H1 (cell line): ENCODE measurements at regions not wholly inside any gene's neighbourhood (a gene's known extent, or its start where the extent isn't known, plus 50 kb on each side); places are given as distances from the start of the nearest gene placed in this dataset.

Source experiments
- CTCF ChIA-PET: fragments of 300-600 bp; sonication (Branson Sonifier 250); formaldehyde crosslinking; loops from one replicate; lab custom pipeline; 2021; ENCODE audit not compliant: partially characterized antibody; lab: Charles Lee
- POLR2A ChIA-PET: fragments of 300-600 bp; sonication (Branson Sonifier 250); formaldehyde crosslinking; loops from one replicate; lab custom pipeline; 2021; ENCODE audit warnings: inconsistent platforms; ENCODE audit not compliant: partially characterized antibody; lab: Charles Lee
- DNase-seq, 2 experiments: peaks; one replicate each; pipeline versions ENCODE4 v3.0.0 to v3.0.0-alpha.2; 2010 to 2022; ENCODE audit warnings: low spot score in 2 of 2, low read depth in 1 of 2, mixed read lengths in 1 of 2
- FAIRE-seq: peaks from 2 replicates; lab custom pipeline; 2011; peaks lifted over from hg19 to GRCh38; lab: Jason Lieb, UNC
- H2AFZ ChIP-seq: 2 replicates; pipeline ENCODE4 v1.8.1; 2012; ENCODE audit warnings: low read length, inconsistent platforms
- H2AK5ac ChIP-seq: 2 replicates; pipeline ENCODE4 v1.6.1; 2013; ENCODE audit warnings: low read depth, low read length
- H2BK120ac ChIP-seq: replicated peaks from 2 replicates; pipeline ENCODE3; 2013; ENCODE audit warnings: low read depth, low read length, inconsistent platforms
- H2BK12ac ChIP-seq: 2 replicates; pipeline ENCODE4 v1.6.1; 2013; ENCODE audit warnings: low read depth, low read length
- H2BK15ac ChIP-seq: 2 replicates; pipeline ENCODE4 v1.6.1; 2013; ENCODE audit warnings: low read length
- H2BK20ac ChIP-seq: 2 replicates; pipeline ENCODE4 v1.6.1; 2013; ENCODE audit warnings: low read length
- H2BK5ac ChIP-seq: 2 replicates; pipeline ENCODE4 v1.6.1; 2013; ENCODE audit warnings: low read depth, low read length
- H3K14ac ChIP-seq: 2 replicates; pipeline ENCODE4 v1.6.1; 2013; ENCODE audit warnings: inconsistent platforms; ENCODE audit not compliant: insufficient read length
- H3K18ac ChIP-seq: 2 replicates; pipeline ENCODE4 v1.6.1; 2013; ENCODE audit warnings: low read length; ENCODE audit errors: extremely low read depth
- H3K23ac ChIP-seq: 2 replicates; pipeline ENCODE4 v1.6.1; 2013; ENCODE audit warnings: inconsistent platforms; ENCODE audit not compliant: insufficient read length
- H3K23me2 ChIP-seq: 2 replicates; pipeline ENCODE4 v1.6.1; 2013; ENCODE audit warnings: low read depth, low read length
- H3K27ac ChIP-seq: 2 replicates; pipeline ENCODE4 v1.6.1; 2011; ENCODE audit warnings: low read depth, low read length, inconsistent platforms
- H3K27me3 ChIP-seq, 4 experiments: replicated peaks in 1 of 4; 1 replicate in 1 of 4; 2 replicates in 3 of 4; pipeline versions ENCODE4 v1.6.1 to v1.8.1; 2011 to 2013; ENCODE audit warnings: low read length in 3 of 4, mild to moderate bottlenecking in 3 of 4, inconsistent platforms in 2 of 4, mixed read lengths in 2 of 4, moderate library complexity in 1 of 4; ENCODE audit not compliant: control insufficient read depth in 3 of 4, insufficient read depth in 3 of 4; ENCODE audit errors: extremely low read depth in 1 of 4
- H3K36me3 ChIP-seq, 4 experiments: 2 replicates each; pipeline versions ENCODE4 v1.6.1 to v1.8.1; 2011 to 2013; ENCODE audit warnings: mild to moderate bottlenecking in 4 of 4, low read length in 3 of 4, moderate library complexity in 2 of 4, control low read depth in 1 of 4, inconsistent platforms in 1 of 4; ENCODE audit not compliant: insufficient read depth in 4 of 4, control insufficient read depth in 2 of 4
- H3K4ac ChIP-seq: replicated peaks from 2 replicates; pipeline ENCODE3; 2013; ENCODE audit warnings: low read length, low read depth, mixed read lengths, inconsistent platforms; ENCODE audit not compliant: insufficient read length
- H3K4me1 ChIP-seq, 4 experiments: replicated peaks in 1 of 4; 1 replicate in 1 of 4; 2 replicates in 3 of 4; pipeline versions ENCODE4 v1.6.1 to v1.8.1; 2011 to 2013; ENCODE audit warnings: low read length in 3 of 4, inconsistent platforms in 2 of 4, mixed read lengths in 1 of 4; ENCODE audit not compliant: insufficient read depth in 4 of 4, control insufficient read depth in 3 of 4
- H3K4me2 ChIP-seq, 2 experiments: 2 replicates each; pipeline versions ENCODE4 v1.6.1 to v1.8.1; 2011 to 2013; ENCODE audit warnings: low read depth in 2 of 2, low read length in 2 of 2, control low read depth in 1 of 2, inconsistent platforms in 1 of 2, mild to moderate bottlenecking in 1 of 2; ENCODE audit not compliant: insufficient read depth in 1 of 2
- H3K4me3 ChIP-seq, 4 experiments: fragments of 200-600, 300-600 bp in 1 of 4; sonication (generic), shearing (Covaris generic), sonication (Bioruptor Twin) in 1 of 4; 2 replicates each; pipeline versions ENCODE4 v1.5.1 to v1.8.1; 2011 to 2016; ENCODE audit warnings: low read length in 4 of 4, low read depth in 3 of 4, control low read depth in 2 of 4, inconsistent platforms in 2 of 4, mild to moderate bottlenecking in 2 of 4, mixed read lengths in 1 of 4, moderate library complexity in 1 of 4; ENCODE audit not compliant: insufficient read depth in 2 of 4; ENCODE audit errors: extremely low read depth in 1 of 4
- H3K56ac ChIP-seq: replicated peaks from 2 replicates; pipeline ENCODE3; 2013; ENCODE audit warnings: low read depth, mild to moderate bottlenecking, mixed read lengths, low read length, inconsistent platforms; ENCODE audit not compliant: insufficient read length
- H3K79me1 ChIP-seq: 2 replicates; pipeline ENCODE4 v1.6.1; 2013; ENCODE audit warnings: low read depth, low read length, control low read depth
- H3K79me2 ChIP-seq, 2 experiments: 2 replicates each; pipeline versions ENCODE4 v1.6.1 to v1.8.1; 2012 to 2013; ENCODE audit warnings: low read length in 2 of 2, mild to moderate bottlenecking in 2 of 2, inconsistent platforms in 1 of 2; ENCODE audit not compliant: insufficient read depth in 2 of 2, control insufficient read depth in 1 of 2
- H3K9ac ChIP-seq, 4 experiments: replicated peaks in 1 of 4; 1 replicate in 1 of 4; 2 replicates in 3 of 4; pipeline versions ENCODE4 v1.6.1 to v1.8.1; 2011 to 2013; ENCODE audit warnings: low read depth in 3 of 4, low read length in 3 of 4, control low read depth in 2 of 4, mild to moderate bottlenecking in 2 of 4, moderate library complexity in 2 of 4, inconsistent platforms in 1 of 4; ENCODE audit errors: extremely low read depth in 1 of 4
- H3K9me3 ChIP-seq, 2 experiments: 2 replicates each; pipeline versions ENCODE4 v1.6.1 to v1.8.1; 2012 to 2013; ENCODE audit warnings: mild to moderate bottlenecking in 2 of 2, moderate library complexity in 2 of 2, control low read depth in 1 of 2, inconsistent platforms in 1 of 2, low read depth in 1 of 2, low read length in 1 of 2, mixed read lengths in 1 of 2; ENCODE audit not compliant: insufficient read depth in 2 of 2
- H4K20me1 ChIP-seq, 2 experiments: replicated peaks in 1 of 2; 2 replicates each; pipeline versions ENCODE3 to v1.8.1; 2011 to 2013; ENCODE audit warnings: inconsistent platforms in 2 of 2, low read length in 2 of 2, mild to moderate bottlenecking in 1 of 2; ENCODE audit not compliant: insufficient read depth in 2 of 2, control insufficient read depth in 1 of 2
- H4K5ac ChIP-seq: 2 replicates; pipeline ENCODE4 v1.6.1; 2013; ENCODE audit warnings: low read length, low read depth, mixed read lengths, inconsistent platforms; ENCODE audit not compliant: insufficient read length
- H4K8ac ChIP-seq: 2 replicates; pipeline ENCODE4 v1.8.0; 2013; ENCODE audit warnings: mild to moderate bottlenecking, moderate library complexity, low read length, inconsistent platforms; ENCODE audit not compliant: insufficient read depth; ENCODE audit errors: extremely low read depth
- H4K91ac ChIP-seq: replicated peaks from 2 replicates; pipeline ENCODE3; 2013; ENCODE audit warnings: low read length, mixed read lengths, inconsistent platforms; ENCODE audit not compliant: insufficient read length
- BRCA1 ChIP-seq: IDR thresholded peaks from 2 replicates; pipeline ENCODE4 v1.6.1; 2012; ENCODE audit warnings: low read depth, low read length, improper control_type of control experiment
- CBX8 ChIP-seq: fragments of 300-800, 300-1000 bp; sonication (generic); IDR thresholded peaks from 2 replicates; pipeline ENCODE4 v1.7.1; 2016; ENCODE audit warnings: low read depth, low read length, borderline replicate concordance
- CREB1 ChIP-seq: IDR thresholded peaks from 2 replicates; pipeline ENCODE4 v1.6.1; 2012; ENCODE audit warnings: inconsistent platforms
- EGR1 ChIP-seq: IDR thresholded peaks from 2 replicates; pipeline ENCODE4 v1.6.1; 2011; ENCODE audit warnings: low read depth, low read length, borderline replicate concordance
- EZH2 ChIP-seq: fragments of 200-600 bp; sonication (generic); IDR thresholded peaks from 2 replicates; pipeline ENCODE4 v1.7.1; 2012; ENCODE audit warnings: low read depth, mild to moderate bottlenecking, moderate library complexity, low read length, inconsistent platforms; ENCODE audit not compliant: severe bottlenecking
- GABPA ChIP-seq: IDR thresholded peaks from 2 replicates; pipeline ENCODE4 v1.6.1; 2011; ENCODE audit warnings: mild to moderate bottlenecking, low read length, moderate library complexity, borderline replicate concordance; ENCODE audit not compliant: insufficient read depth
- KDM4A ChIP-seq: IDR thresholded peaks from one replicate; pipeline ENCODE4 v1.7.1; 2012; ENCODE audit warnings: low read depth, mild to moderate bottlenecking, moderate library complexity, low read length, inconsistent platforms; ENCODE audit not compliant: severe bottlenecking
- PHF8 ChIP-seq: fragments of 200-600 bp; sonication (generic); conservative IDR thresholded peaks from 2 replicates; pipeline ENCODE4 v1.7.1; 2012; ENCODE audit warnings: low read depth, mild to moderate bottlenecking, inconsistent platforms, low read length, moderate library complexity
- RAD21 ChIP-seq, 2 experiments: IDR thresholded peaks in 1 of 2; conservative IDR thresholded peaks in 1 of 2; 2 replicates each; pipeline ENCODE4 v1.6.1; 2011; ENCODE audit warnings: low read depth in 2 of 2, low read length in 2 of 2, improper control_type of control experiment in 1 of 2, inconsistent platforms in 1 of 2, mild to moderate bottlenecking in 1 of 2, moderate library complexity in 1 of 2
- RXRA ChIP-seq: IDR thresholded peaks from 2 replicates; pipeline ENCODE4 v1.6.1; 2011; ENCODE audit warnings: low read depth, mild to moderate bottlenecking, low read length, moderate library complexity; ENCODE audit not compliant: insufficient read depth
- TAF7 ChIP-seq: optimal IDR thresholded peaks from 2 replicates; pipeline ENCODE3; 2011; ENCODE audit warnings: low read depth, mild to moderate bottlenecking, inconsistent platforms, low read length, moderate library complexity, borderline replicate concordance
- WGBS, 2 experiments: shearing (Covaris generic) in 1 of 2; methylation state at CpG; one replicate each; pipeline versions ENCODE4 v1.1.6 to v1.1.7; 2013 to 2015; ENCODE audit warnings: low lambda C conversion rate in 2 of 2, mixed read lengths in 2 of 2, inconsistent platforms in 1 of 2, low coverage in 1 of 2, missing lambda C conversion rate in 1 of 2; ENCODE audit not compliant: insufficient replicate concordance in 2 of 2, insufficient coverage in 1 of 2, insufficient read length in 1 of 2; ENCODE audit errors: extremely low coverage in 1 of 2, missing lambda C conversion rate in 1 of 2; 5-methylcytosine and 5-hydroxymethylcytosine counted together

GRCh38 chr7:128167042-128167701, 73.9 kb upstream of the LEP start:
- 1% methylated on average over 40 of the region's 59 CpGs; no CpG with 5 or more reads in 1 of the 2 experiments for WGBS, 2 experiments
- Histone ChIP-seq H2BK15ac (no peak overlapping the region), H4K5ac (no peak overlapping the region), H3K27ac (no peak overlapping the region), H2AFZ (no peak overlapping the region; the same call in 1 of the 2 replicates), H3K18ac (peak overlapping the region; percentile 6; the same call in 1 of the 2 replicates), H4K8ac (peak overlapping the region; percentile 88; the same call in 1 of the 2 replicates), H3K4me2 (peak overlapping the region; percentile 82 to 100), H3K79me2 (no peaks in the 10 kb centered on the region), H3K4me1 (peaks cover 6 to 31% (median 20%) of the 10 kb centered on the region in 4 experiments), H3K4ac (no peak overlapping the region), H3K56ac (no peak overlapping the region), H3K9me3 (no peaks in the 10 kb centered on the region), H3K4me3 (peak overlapping the region; percentile 31 to 87 (median 70)), H4K91ac (no peak overlapping the region), H3K36me3 (no peaks in the 10 kb centered on the region), H3K14ac (no peak overlapping the region), H2BK5ac (no peak overlapping the region), H3K79me1 (no peaks in the 10 kb centered on the region), H2BK120ac (no peak overlapping the region), H3K27me3 (peaks cover 37 to 83% (median 67%) of the 10 kb centered on the region in 4 experiments), H2BK12ac (no peak overlapping the region), H3K23me2 (peaks cover 18% of the 10 kb centered on the region), H3K23ac (no peak overlapping the region), H2BK20ac (no peak overlapping the region), H4K20me1 (peaks cover 5 to 14% of the 10 kb centered on the region in 2 experiments), H3K9ac (0 out of 7 replicates have a peak overlapping the region, but pooled peaks of 1 of the 4 experiments have one; percentile 22), H2AK5ac (no peak overlapping the region)
- TF ChIP-seq EZH2 (peak; percentile 40), RAD21 (IDR thresholded peaks at IDR 0.05 in 1 of 2, conservative IDR thresholded peaks at IDR 0.05 in 1 of 2; ENCODE audit: low read depth in 2 of 2, low read length in 2 of 2) (no peak), TAF7 (no peak), BRCA1 (no peak), PHF8 (0 out of 2 replicates have a peak, but pooled peaks have one; percentile 24), EGR1 (no peak), GABPA (no peak), RXRA (no peak), KDM4A (peak; percentile 46), CREB1 (peak; percentile 61; the same call in 1 of the 2 replicates), CBX8 (no peak)
- FAIRE-seq, result no peak
- CTCF ChIA-PET, result interaction anchor here (1.4 to 10.6 kb wide), 4 partner anchors 11 to 40 kb away, joined by 4 to 131 read pairs (median 26); no protein-coding TSS in a partner anchor
- POLR2A ChIA-PET, result interaction anchor here (1.1 kb wide), 1 partner anchor 31 kb away, joined by 3 read pairs; no protein-coding TSS in a partner anchor
- DNase-seq, result no peak
